GM19328 (cell line): ENCODE measurements at regions not wholly inside any gene's neighbourhood (a gene's known extent, or its start where the extent isn't known, plus 50 kb on each side); places are given as distances from the start of the nearest gene placed in this dataset.

Source experiments
- ATAC-seq: cut with Tn5 transposase; IDR thresholded peaks from one replicate; pipeline ENCODE4 v1.9.1; 2021; ENCODE audit warnings: mild to moderate bottlenecking, moderate library complexity; ENCODE audit not compliant: unreplicated experiment

DNA sequence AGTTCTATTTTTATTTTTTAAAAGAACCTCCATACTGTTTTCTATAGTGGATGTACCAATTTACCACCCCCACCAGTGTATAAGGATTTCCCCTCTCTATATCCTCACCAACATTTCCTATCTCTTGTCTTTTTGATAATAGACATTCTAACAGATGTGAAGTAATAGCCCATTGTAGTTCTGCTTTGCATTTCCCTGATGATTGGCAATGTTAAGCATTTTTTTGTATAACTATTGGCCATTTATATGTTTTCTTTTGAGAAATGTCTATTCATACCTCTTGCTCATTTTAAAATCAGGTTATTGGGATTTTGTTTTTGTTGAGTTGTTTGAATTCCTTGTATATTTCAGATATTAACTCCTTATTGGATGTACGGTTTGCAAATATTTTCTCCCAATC lies 251.1 kb upstream of the HTR2C start:
- ATAC-seq: no peak

DNA sequence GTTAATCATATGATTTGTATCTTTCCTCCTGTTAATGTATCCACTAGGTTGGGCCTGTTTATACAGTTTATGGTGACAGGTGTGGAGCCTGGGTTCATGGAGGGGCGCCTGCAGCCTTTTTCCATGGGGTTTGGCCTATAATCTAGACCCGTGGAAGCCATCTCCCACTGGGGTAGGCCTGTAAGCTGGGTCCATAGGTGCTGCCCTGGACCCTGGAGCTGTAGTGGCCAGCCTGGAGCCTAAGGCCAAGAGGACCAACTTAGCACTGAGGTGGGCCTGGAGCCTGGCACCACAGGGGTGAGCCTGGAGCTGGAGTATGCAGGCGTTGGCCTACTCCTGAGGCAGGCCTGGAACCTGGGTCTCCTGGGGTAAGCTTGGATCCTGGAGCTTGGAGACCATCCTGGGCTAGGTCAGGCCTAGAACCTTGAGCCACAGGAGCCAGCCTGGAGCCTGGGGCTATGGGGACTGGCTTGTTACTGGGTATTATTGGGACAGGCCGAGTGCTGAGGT lies 249.4 kb upstream of the HTR2C start:
- ATAC-seq: no peak

DNA sequence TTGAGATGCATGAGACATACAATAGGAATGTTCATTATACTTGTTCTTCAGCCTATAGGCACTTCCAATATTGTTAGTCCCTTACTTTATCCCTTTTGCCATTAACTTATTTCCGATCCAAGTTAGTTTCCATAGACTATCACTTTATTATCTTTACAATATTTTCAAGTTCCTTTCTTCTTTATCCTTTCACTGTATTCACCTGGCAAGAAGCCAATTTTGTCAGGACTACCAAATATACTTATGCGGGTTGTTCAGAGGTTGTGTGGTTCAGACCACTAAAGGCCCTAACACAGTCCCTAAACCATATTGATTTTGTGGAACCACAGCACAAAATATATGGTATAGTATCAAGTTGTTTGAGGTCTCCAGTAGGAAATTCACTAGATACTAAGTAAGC lies 245.0 kb upstream of the HTR2C start:
- ATAC-seq: no peak

DNA sequence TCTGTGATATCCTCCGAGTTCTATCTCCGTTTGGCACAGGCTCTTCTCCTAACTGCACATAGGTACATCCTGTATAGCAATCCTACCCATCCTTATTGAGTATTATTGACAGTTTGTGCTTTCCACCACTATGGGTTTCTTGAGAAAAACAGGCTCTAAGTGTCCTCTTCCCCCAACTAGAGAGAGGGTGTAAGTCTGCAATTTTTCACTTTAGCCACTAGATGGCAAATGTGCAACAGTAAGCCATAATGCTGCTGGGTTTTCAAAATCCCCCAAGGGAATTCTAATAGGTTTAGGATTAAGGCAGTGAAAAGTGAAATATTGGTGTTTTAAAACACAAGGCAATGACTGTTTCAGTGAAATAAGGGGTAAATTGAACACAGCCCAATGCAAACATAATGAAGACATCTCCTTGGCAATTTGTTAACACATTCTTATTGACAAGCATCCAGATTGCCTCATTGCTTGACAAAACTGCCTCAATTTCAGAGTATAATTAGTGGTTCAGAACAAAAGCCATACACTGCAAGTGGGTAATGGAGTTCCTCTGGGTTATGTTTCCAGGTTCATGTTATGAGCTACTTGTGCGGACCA lies 239.0 kb upstream of the HTR2C start:
- peak; percentile 90 for ATAC-seq

DNA sequence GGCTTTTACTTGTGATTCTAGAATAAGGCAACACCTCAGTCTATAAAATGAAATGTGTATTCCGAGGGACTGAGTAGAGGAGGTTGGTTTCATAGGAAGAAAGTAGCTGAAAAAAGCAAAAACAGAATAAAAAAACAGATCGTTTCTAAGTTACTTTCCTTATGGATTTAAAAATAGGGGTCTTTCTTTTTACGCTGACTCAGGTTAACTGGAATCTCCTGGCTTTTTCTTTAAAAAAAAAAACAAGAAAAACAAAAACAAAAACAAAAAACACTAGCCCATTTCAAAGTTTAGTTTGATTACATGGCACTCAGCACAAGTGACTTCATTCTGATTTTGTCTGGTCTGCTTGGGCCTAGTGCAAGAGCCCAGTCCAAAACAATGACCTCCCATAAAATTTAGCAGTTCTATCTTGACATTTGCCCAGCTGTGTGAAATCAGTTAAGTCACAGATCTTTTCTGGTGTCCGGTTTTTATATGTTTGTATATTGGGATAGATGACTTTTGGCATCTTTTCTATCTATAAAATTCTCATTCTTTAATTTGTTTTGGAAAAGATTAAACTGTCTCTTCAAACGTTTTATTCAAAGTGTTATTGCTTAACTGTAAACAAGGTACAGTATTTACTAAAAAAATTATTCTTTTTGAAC lies 222.7 kb upstream of the HTR2C start:
- no peak for ATAC-seq

DNA sequence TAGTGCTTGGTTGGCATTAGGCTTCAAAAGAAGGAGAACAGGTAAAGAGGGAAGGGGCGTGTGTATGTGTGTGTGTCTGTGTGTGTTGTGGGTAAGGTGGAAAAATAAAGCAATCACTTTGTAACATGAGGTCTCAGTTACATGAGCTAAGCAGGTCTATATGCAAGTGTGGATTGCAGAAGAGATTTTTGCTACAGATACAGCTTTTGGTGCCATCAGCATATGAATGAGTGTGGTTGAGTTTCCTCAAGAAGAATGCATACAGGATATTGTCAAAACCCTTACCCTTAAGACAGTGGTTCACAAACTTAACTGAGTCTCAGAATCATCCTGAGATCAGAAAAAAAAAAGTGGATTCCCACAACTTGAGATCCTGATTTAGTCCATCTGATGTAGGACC lies 220.5 kb upstream of the HTR2C start:
- no peak for ATAC-seq

DNA sequence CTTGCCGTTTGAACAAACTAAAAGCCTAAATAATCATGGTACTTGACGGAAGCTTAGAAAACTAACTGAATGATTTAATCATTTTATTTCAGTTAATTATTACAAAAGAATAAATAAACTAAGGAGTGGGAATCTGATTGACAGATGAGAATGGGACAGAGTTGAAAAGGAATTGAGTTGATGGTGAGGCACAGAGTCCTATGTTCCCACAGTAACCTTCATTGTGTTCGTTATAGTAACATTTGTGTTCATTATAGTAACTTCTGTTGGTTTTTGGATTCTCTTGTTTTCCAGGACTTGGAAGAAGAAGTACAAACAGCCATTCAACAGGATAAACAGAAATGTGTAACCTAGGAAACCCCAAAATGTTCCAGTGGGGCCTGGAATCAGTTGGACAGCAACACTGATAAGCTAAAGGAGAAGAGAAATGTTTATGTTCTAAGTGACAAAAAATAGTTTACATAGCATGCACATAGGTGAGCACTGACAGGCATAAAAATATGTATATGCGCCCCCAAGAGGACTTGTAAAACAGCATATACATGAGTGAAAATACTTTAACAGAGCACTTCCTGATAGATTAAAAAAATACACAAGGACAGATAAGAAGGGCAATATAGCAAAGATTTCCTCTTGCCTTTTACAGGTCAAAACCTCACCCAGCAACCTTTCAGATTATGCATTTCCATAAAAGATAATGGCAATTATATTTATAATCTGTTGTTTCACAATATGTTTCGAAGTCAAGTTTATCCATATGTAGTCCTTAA lies 218.6 kb upstream of the HTR2C start:
- ATAC-seq: no peak

DNA sequence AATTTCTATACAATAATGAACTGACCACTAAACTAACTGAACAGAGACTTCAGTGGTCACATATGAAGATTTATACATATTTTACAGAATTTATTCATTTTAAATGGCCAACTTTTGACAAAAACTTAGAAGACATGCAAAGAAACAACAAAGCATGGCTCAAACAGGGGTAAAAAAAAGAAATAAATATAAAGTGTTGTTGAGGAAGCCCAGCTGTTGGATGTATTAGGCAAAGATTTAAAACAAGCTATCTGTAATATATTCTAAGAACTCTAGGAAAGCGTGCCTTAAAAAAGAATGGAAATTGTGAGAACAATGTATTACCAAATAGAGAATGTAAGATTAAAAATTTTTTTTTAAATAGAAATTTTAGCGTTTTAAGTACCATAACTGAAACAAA lies 210.9 kb upstream of the HTR2C start:
- no peak for ATAC-seq

DNA sequence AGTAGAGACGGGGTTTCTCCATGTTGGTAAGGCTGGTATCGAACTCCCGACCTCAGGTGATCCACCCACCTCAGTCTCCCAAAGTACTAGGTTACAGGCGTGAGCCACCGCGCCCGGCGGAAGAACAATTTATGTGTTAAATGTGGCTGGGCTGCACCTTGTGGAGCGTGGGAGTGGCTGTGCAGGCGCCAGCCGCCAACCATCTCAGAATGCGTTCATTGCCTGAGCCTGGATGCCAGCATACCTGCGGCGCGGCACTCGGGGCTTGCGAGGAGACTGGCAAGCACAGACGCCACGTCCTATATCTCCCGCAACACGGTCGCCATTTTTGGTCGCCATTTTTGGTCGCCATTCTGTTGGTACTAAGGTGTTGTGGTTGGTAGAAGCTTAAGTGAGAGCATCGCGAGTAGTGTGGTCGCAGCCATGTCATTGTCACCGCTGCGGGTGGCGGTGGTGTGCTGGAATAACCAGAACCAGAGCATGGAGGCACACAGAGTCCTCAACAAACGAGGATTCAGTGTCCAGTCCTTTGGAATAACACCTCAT lies 193.6 kb upstream of the HTR2C start:
- ATAC-seq: no peak
